ENCODE measurements at regions not wholly inside any gene's neighbourhood (a gene's known extent, or its start where the extent isn't known, plus 50 kb on each side); places are given as distances from the start of the nearest gene placed in this dataset.

DNA sequence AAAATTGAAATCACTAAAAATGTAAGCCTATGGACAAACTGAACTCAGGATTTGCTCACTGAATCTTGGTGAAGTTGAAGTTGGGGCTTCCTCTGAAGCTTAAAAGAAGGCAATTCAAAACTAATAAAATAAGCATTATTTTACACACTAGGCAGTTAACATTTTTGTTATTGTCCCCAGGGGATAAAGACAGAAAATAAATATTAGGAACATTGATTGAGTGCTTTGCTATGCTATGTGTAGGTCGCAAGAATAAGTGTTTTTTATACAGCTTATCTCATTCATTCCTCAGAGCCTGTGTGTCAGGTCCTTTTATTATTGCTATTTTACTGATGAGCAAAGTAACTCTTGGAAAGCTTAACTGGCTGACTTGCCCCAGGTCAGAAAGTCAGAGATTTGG lies 82.2 kb downstream of the ZNF608 start:
- no peak for DNase-seq (ENCODE audit: low read depth)

- DNase-seq (ENCODE audit: low read depth): no peak
Measured at GRCh38 chr5:124663101-124663506, 83.3 kb downstream of the ZNF608 start.

DNA sequence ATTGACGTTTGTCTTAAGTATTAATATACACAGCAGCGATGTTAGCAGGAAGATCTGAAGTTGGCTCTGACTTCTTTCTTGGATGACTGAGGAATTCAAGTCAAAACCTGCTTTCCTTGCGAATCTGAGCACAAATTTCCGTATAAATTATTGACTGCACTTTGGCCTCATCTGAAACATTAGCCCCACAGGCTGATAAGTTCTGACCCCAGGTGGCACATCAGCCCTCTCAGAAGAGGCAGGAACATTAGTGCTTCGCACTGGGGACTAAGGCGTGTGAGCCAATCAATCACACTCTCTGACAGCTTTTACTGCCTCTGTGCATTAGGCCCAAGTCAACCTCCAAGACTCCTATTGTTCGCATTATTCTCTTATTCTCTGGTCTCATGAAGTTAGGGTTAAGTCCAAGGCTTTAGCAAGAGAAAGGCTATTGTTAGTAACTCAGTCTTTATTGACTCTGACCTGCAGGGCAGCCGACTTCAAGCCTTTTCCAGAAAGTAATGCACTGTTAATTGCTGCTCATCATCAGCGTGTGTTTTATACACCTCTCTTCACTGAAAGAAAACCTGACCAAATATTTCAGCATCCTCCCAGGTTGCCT lies 84.2 kb downstream of the ZNF608 start:
- DNase-seq (ENCODE audit: low read depth): no peak

DNA sequence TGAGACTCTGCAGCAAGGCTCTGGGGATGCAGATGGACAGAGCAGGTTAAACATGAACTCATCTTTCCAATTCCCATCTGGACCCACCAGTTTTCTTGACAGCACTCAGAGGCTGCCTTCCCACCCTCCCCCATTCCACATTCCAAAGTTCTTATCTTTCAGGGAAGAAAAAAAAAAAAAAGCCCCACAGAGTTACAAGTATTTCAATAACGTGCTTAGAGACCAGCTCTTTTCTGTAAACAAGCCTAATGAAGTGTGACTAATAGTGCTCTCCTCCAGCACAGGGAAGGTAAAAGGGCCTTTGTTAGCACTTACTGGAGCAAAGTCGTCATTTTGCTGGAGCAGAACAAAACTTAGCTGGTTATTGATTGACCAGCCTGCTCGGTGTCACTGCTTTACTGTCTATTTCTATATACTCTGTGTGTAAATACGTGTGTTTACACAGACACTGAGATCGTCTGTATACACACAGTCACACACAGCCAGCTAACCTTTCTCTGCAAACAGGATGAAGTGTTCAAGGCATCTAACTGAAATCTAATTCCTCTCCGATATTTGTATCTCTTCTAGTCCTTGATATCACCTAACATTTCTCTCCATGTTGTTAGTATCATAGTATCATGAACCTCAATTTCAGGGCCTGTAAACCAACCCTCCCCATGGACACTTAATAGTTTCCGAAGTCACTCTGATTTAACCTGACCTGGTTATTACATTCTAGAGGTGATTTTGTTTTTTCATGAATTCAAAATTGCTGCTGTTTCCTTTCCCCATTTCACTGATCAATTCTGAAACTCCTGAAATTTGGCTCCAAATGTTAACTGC lies 84.9 kb downstream of the ZNF608 start:
- DNase-seq (ENCODE audit: low read depth): peak; percentile 93

GRCh38 chr5:124660229-124661093 lies 86.0 kb downstream of the ZNF608 start:
- peak; percentile 84 for DNase-seq (ENCODE audit: low read depth)

- no peak for DNase-seq (ENCODE audit: low read depth)
Measured at GRCh38 chr5:124659798-124660197, 86.6 kb downstream of the ZNF608 start.

DNA sequence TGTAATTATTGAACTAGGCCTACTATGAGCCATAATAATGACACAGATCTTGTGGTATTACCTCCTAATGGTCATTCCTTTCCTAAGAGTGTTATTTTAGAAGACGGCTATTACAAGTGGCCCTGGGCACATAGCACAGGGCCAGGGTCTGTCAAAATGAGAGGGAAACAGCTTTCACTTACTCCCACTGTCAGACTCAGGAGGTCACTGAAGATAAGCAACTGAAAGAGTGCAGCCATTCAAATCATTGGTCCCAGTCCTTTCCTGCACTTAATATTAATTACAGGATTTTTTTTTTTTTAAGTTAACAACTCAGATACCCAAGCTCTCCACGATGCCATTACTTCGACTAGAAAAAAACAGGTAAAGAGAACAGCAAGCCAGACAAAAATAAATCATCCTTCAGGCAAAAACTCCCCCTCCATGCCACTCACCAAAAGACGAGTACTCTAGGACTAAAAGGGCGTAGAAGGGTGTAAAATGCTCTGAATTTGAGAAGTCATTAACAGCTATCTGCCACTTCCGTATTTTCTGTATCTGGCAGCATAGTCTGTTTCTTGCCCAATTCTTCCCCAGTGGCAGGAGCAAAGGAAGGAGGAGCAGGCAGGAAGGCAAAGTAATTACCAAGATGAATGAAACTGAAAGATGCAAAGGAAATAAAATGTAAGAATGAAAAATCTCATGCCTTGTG lies 87.4 kb downstream of the ZNF608 start:
- no peak for DNase-seq (ENCODE audit: low read depth)

- peak; percentile 87 for DNase-seq (ENCODE audit: low read depth)
Measured at GRCh38 chr5:124655921-124656511, 90.4 kb downstream of the ZNF608 start.

- peak; percentile 52 for DNase-seq (ENCODE audit: low read depth)
Measured at GRCh38 chr5:124655251-124655917, 91.1 kb downstream of the ZNF608 start.

- no peak for DNase-seq (ENCODE audit: low read depth)
Measured at GRCh38 chr5:124654418-124654817, 92.0 kb downstream of the ZNF608 start.

DNA sequence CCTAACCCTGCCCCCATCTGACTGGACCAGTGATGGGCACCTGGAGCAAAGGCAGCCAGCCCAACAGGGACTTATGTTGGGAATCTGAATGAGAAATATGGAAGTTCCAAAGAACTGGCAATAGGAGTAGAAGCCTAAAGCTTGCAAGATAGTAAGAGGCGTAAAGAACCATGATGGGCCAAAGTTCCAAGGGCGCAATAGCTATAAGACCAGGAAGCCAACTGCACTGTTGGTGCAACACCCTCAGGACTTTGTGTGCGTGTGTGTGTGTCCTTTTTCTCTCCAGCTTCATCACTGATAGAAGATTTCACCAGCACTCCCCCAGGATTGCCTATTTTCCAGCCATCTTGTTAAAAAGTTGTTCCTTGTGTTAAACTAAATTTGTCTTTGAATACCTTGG lies 92.8 kb downstream of the ZNF608 start:
- DNase-seq (ENCODE audit: low read depth): no peak

DNA sequence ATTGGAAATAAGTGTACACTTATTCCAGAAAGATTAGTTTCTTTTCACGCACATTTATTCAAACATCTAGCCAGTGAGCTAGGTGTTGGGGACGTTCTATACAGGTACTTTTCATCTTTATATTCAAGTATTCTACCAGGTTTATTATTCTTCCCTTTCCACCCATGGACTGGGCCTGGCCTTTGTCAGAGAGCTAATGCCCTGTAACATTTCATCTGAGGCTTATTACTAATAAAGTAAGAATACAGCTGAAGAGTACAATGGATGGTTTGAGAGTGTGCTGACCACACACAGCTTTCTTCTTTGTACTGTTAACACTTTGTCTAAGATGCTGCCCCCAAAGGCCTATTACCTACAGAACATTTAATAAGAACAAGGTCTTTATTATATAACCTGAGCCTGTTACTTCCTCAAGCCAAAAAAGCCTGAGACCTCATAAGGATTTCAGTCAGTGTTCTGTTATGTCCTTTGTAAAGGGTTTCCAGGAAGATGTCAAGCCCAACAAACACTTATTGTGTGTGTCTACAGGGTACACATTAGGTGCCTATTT lies 93.5 kb downstream of the ZNF608 start:
- no peak for DNase-seq (ENCODE audit: low read depth)

DNA sequence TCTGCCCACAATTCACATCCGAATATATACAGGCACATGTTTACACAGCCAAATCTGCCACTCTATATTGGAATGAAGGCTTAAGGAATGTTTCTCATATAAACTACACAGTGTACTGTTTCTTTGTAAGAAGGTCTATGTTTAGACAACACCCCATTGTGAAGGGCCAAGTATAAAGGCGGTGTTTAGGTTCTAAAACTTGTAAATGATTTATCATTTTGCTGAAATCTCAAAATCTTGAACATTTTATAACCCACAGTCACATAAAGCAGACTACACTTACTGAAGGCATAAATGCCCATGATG lies 94.0 kb downstream of the ZNF608 start:
- no peak for DNase-seq (ENCODE audit: low read depth)

DNA sequence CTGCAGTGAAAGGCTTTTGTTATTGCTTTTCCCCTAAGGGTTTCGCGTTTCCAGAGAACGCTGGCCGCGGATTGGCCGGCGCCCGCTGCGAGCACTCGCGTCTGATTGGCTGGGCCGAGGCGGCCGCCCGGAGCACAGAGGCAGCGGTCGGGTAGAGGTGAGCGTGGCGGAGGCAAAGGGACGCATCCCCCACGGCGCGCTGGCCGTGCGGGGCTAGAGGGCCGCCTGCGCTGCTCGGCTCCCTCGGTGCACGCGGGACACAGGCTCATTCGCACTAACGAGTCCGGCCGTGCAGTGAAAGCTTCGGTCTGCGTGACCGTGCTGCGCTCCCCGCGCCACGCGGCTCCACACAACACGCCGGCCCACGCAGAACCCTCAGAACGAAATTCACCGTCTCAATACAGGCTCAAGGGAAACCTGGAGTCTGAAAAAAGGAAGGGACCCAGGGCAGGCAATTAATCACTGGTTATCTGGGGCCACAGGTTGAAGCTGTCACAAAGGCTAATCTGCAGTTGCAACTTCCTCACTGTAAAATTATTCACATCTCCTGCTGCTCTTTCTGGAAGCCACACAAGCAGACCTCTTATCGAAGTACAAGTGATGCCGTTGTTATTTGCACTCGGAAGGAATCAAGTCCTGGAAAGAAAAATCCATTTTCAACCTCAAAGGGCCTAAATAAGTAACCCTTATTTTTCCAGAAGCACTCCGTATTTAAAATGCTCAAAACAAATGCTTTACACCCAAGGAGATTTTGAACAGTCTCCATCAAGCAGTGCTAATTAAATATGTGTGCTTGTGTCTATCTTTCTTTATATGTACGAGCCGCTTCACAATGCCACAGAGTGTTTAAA lies 94.6 kb downstream of the ZNF608 start:
- peak; percentile 70 for DNase-seq (ENCODE audit: low read depth)

DNA sequence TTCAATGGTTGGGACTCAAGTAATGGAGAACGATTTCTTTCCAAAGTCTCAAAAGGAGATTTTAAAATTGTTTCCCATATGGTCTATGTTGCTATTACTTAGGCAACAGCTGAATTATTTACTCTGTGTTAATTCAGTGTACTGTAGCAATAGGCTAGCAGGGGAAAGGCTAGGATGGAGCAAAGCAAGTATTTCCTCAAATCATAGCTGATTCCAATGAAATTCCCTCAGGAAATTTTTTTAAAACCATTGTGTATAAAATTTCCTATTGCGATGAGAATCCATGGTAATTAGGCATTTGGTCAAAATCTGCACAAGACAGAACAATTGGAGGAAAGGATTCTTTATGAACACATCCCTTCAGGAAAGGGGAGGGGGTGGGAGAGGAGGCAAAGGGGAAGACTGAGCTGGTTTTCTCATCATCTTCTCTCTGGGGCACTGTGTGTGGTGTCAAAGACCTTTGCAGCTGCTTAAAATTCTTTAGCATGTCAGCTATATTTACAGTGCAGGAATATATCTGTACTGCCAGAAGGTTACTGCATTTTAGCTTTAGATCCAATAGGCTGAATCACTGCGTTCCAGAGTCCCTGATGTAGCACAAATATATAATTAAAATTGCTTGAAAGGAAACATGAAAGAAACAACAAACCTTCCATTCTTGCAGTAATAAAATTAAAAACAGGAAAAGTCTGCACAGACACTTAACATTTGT lies 95.3 kb downstream of the ZNF608 start:
- no peak for DNase-seq (ENCODE audit: low read depth)

DNA sequence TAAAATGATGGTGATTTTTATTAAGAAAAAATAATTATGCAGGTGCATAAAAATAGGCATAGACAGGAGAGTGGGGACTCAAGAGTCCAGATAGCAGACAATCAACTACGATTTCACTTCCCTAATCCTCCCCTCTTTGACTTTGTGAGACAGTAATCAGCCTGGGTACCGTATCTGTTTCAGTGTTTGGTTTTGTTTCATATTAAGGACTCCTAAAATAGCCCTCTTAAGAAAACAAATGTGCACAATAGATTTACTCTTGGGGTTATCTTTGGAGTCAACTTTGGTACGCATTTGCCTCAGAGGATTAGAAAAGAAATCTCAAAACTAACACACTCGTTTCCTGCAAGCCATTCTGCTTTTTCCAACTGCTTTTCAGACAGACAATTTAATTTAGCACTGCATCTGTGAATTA lies 96.3 kb downstream of the ZNF608 start:
- no peak for DNase-seq (ENCODE audit: low read depth)

DNA sequence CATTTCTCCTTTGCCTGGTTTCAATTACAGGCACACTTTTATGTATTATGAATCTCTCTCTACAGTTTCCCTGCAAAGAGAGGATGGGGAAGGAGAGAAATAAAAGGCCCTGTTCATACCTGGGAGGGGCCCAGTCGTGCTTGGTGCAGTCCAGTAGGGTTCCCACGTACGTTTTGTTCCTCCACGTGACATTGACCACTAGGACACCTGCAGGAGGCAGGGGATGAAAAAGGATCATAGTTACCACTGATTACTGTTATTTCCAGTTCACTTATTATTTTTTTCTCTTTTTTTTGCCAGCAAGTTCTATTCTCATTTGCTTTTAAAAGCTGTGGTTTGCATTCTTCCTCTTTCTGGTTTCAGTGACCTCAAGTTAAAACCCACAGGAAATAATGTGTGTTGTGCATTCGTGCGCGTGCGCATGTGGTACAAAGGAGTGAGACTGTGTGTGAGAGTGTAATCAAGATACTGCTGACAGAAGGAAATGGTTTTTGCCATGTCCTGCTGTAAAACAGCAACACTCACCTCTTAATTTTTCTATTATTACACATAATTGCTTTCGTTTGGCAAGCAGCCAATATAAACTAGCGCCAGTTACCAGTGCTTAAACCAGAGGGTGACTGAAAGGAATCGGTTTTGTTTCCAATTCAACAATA lies 96.8 kb downstream of the ZNF608 start:
- DNase-seq (ENCODE audit: low read depth): peak; percentile 86

DNA sequence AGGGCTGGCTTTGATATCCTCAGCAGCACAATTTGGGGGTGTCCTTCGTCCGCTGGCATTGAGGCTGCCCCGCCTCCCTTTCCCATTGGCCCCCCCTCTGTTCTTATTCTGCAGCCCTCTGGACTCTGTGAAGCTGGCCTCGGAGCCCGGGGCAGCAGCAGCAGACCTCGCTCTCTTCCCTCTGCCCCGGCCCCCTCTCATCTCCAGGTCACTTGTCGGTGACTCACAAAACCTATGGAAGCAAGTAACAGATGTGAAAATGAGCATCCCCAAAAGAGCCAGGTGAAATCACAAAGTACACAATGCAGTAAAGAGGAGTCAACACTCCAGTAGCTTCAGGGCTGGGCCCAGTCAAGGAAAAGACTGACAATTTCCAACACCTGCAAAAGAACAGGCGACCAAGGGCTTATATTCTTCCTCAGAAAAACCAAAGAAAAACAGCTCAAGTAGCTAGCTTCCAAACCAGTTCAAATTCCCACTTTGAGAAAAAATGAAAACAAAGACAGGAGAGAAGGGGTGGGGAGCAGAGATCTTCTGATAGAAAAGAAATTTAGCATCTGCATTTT lies 97.5 kb downstream of the ZNF608 start:
- DNase-seq (ENCODE audit: low read depth): no peak

GRCh38 chr5:124647352-124647751 lies 99.1 kb downstream of the ZNF608 start:
- no peak for DNase-seq (ENCODE audit: low read depth)

All from amniotic epithelial cell (primary cell).